Esophagus squamous epithelium (tissue), 4 donors: ENCODE measurements at regions not wholly inside any gene's neighbourhood (a gene's known extent, or its start where the extent isn't known, plus 50 kb on each side); places are given as distances from the start of the nearest gene placed in this dataset.

Experiments used
- POLR2A ChIP-seq, 4 donors: fragments of 450-650 bp; IDR thresholded peaks; one replicate each; pipeline ENCODE4 v1.6.1; 2017; ENCODE audit warnings: antibody characterized with exemption in 4 of 4, mild to moderate bottlenecking in 4 of 4, moderate library complexity in 3 of 4
- TF ChIP-seq, protein P1 (sequence below), 6 experiments: fragments of 450-650 bp in 4 of 6; fragments of 200-600 bp in 2 of 6; sonication (generic) in 2 of 6; IDR thresholded peaks; one replicate each; pipeline ENCODE4 v1.5.1; 2016 to 2019; ENCODE audit warnings: antibody characterized with exemption in 6 of 6, mild to moderate bottlenecking in 4 of 6, moderate library complexity in 4 of 6

DNA sequence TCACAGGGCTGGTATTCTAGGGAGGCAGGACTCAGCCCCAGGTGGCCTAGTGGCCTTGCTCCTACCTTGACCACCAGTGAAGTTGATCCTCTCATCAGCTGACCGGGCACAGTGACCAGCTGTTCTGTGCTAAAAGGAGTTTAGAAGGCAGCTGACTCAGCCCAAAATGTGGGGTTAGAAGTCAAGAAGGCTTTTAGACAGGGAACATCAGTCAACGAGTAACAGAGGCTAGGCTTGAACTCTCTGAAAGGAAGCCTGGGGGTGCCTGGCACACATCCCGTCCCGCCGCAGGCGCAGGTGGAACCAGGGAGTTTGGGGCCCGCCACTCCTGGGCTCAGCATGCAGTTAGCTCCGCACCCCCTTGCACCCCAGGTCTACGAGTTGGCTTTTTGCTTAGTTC is 114.9 kb upstream of the SLC45A1 start:
- TF ChIP-seq, protein P1, sequence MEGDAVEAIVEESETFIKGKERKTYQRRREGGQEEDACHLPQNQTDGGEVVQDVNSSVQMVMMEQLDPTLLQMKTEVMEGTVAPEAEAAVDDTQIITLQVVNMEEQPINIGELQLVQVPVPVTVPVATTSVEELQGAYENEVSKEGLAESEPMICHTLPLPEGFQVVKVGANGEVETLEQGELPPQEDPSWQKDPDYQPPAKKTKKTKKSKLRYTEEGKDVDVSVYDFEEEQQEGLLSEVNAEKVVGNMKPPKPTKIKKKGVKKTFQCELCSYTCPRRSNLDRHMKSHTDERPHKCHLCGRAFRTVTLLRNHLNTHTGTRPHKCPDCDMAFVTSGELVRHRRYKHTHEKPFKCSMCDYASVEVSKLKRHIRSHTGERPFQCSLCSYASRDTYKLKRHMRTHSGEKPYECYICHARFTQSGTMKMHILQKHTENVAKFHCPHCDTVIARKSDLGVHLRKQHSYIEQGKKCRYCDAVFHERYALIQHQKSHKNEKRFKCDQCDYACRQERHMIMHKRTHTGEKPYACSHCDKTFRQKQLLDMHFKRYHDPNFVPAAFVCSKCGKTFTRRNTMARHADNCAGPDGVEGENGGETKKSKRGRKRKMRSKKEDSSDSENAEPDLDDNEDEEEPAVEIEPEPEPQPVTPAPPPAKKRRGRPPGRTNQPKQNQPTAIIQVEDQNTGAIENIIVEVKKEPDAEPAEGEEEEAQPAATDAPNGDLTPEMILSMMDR (IDR thresholded peaks at IDR 0.05): no peak
- TF ChIP-seq POLR2A (IDR thresholded peaks at IDR 0.05): no peak
